Stimulated activated naive CD8-positive, alpha-beta T cell treated with anti-CD3 and anti-CD28 coated beads, Interleukin-15, Interleukin-2, amounts not matched to agents 100 U/mL and 50 U/mL, for 24 hours (primary cell): ENCODE measurements at regions not wholly inside any gene's neighbourhood (a gene's known extent, or its start where the extent isn't known, plus 50 kb on each side); places are given as distances from the start of the nearest gene placed in this dataset.
"Not testable (repeated sequence)": the region's sequence is repeated elsewhere in the genome, so short reads cannot be mapped to it uniquely, and the experiment has no call there.

Source experiments
- ATAC-seq: fragments of 150-1000 bp; cut with Tn5 transposase; one replicate; pipeline ENCODE4 v1.10.0; 2021
- DNase-seq: peaks from one replicate; pipeline ENCODE4 v3.0.0; 2021

- no peak for DNase-seq
- no peak for ATAC-seq
Observed at GRCh38 chr22:49014227-49015201, 813.2 kb downstream of the BRD1 start.

- ATAC-seq (no peak), DNase-seq (no peak)
Observed at GRCh38 chr22:49013707-49014106, 814.0 kb downstream of the BRD1 start.

GRCh38 chr22:49012712-49013395, 814.8 kb downstream of the BRD1 start:
- DNase-seq (no peak), ATAC-seq (no peak)

GRCh38 chr22:49011769-49012648, 815.7 kb downstream of the BRD1 start:
- ATAC-seq (no peak), DNase-seq (no peak)

GRCh38 chr22:49011379-49011768, 816.3 kb downstream of the BRD1 start:
- DNase-seq: no peak

GRCh38 chr22:49010901-49011300, 816.8 kb downstream of the BRD1 start:
- ATAC-seq (no peak), DNase-seq (no peak)

More at GRCh38 chr22:49011379-49011768, 816.3 kb downstream of the BRD1 start:
- no peak for ATAC-seq

- ATAC-seq: no peak
- DNase-seq: no peak
Observed at GRCh38 chr22:49010070-49010863, 817.4 kb downstream of the BRD1 start.

- ATAC-seq (no peak), DNase-seq (no peak)
Observed at GRCh38 chr22:49009359-49010063, 818.2 kb downstream of the BRD1 start.

- ATAC-seq: no peak
- no peak for DNase-seq
Observed at GRCh38 chr22:49008682-49009235, 818.9 kb downstream of the BRD1 start.

- no peak for ATAC-seq
- no peak for DNase-seq
Observed at GRCh38 chr22:49007013-49007653, 820.5 kb downstream of the BRD1 start.

GRCh38 chr22:49006207-49007012, 821.3 kb downstream of the BRD1 start:
- ATAC-seq (no peak), DNase-seq (no peak)

- ATAC-seq (no peak), DNase-seq (no peak)
Observed at GRCh38 chr22:49005557-49005956, 822.1 kb downstream of the BRD1 start.

GRCh38 chr22:49004484-49005399, 822.9 kb downstream of the BRD1 start:
- ATAC-seq (no peak), DNase-seq (no peak)

- not testable (repeated sequence) for DNase-seq, ATAC-seq
Observed at GRCh38 chr22:48997605-48998004, 830.1 kb downstream of the BRD1 start.

GRCh38 chr22:48993655-48994054, 834.0 kb downstream of the BRD1 start:
- ATAC-seq (no peak), DNase-seq (no peak)

GRCh38 chr22:48984639-48985038, 843.0 kb downstream of the BRD1 start:
- DNase-seq (no peak), ATAC-seq (no peak)

GRCh38 chr22:48982321-48982905, 845.3 kb downstream of the BRD1 start:
- ATAC-seq: no peak
- no peak for DNase-seq
